ENCODE measurements at regions not wholly inside any gene's neighbourhood (a gene's known extent, or its start where the extent isn't known, plus 50 kb on each side); places are given as distances from the start of the nearest gene placed in this dataset.

GRCh38 chrX:51281758-51282318, 50.8 kb upstream of the NUDT10 start (continued):
- TF ChIP-seq SIX5 (IDR thresholded peaks at IDR 0.05; ENCODE audit: low read depth, low read length): no peak

Measured in H1 (cell line).